ENCODE measurements at regions not wholly inside any gene's neighbourhood (a gene's known extent, or its start where the extent isn't known, plus 50 kb on each side); places are given as distances from the start of the nearest gene placed in this dataset.
"Not testable (repeated sequence)": the region's sequence is repeated elsewhere in the genome, so short reads cannot be mapped to it uniquely, and the experiment has no call there.

DNA sequence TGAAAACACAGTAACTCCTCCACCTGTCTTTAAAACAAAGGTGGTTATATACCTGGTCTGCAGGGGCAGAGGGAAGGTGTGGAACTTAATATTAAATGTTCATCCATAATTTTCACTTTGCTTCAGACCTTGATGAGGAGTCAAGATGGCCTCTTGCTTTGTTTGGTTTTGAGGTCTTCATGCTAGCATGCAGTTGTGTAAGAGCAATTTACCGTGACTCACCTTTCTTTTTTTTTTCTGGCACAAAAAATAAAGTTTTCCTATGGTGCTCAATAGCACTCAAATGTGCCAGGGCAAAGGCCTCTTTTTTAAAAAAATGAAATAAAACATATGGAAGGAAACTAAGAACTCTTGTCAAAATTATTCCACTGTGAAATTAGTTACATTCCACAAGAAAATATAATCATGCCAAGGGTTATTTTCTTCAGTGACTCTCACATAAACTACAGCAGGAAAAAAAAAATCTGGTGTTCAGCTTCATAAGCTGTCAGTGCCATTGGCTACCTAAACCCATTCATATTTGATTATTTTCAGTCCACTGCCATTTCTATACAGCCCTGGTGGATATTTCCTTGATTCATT is 128.2 kb downstream of the SLC7A11 start:
- Histone ChIP-seq H4K20me1 (no peaks in the 10 kb centered on the region), H3K27me3 (no peaks in the 10 kb centered on the region), H3K9me3 (peaks cover 16% of the 10 kb centered on the region), H3K27ac (peak overlapping the region; percentile 76), H3K36me3 (0 out of 2 replicates have a peak, but pooled peaks cover under 1% of the 10 kb centered on the region), H3K4me1 (peaks cover 60% of the 10 kb centered on the region), H3K4me3 (0 out of 2 replicates have a peak overlapping the region, but pooled peaks have one; percentile 37), H3K4me2 (peak overlapping the region; percentile 76), H3K9ac (peak overlapping the region; percentile 21; the same call in 1 of the 2 replicates)
- no peak for TF ChIP-seq Cebpa-rat (IDR thresholded peaks at IDR 0.05)

GRCh38 chr4:138112890-138113289 is 129.3 kb downstream of the SLC7A11 start:
- peak overlapping the region; percentile 37 for H3K4me3 ChIP-seq
- peak overlapping the region; percentile 76 for H3K4me2 ChIP-seq

DNA sequence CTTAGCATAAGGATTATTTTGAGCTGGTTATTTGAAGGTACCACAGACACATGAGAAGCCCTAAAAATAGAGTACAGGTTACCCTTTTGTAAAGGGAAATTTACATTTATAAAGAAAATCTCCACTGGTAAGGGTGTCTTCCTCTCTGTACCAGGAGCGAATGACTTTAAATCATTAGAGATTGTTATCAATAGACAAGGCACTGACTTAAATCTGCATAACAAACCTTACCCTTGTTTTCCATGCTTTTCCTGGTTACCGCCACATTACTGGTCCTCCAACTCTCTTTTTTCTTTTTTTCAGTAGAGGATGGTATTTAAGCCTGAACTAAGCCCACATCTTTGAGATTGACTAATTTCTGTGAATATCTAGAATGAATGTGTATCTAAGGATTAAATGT is 129.8 kb downstream of the SLC7A11 start:
- H4K20me1 ChIP-seq = no peaks in the 10 kb centered on the region
- H3K9ac ChIP-seq = no peak overlapping the region
- peaks cover 7% of the 10 kb centered on the region; the same call in 1 of the 2 replicates for H3K36me3 ChIP-seq
- H3K4me2 ChIP-seq = peak overlapping the region; percentile 76
- peak overlapping the region; percentile 37 for H3K4me3 ChIP-seq
- H3K27ac ChIP-seq = peak overlapping the region; percentile 76
- peaks cover 27% of the 10 kb centered on the region for H3K9me3 ChIP-seq
- H3K4me1 ChIP-seq = peaks cover 67% of the 10 kb centered on the region
- no peak for TF ChIP-seq Cebpa-rat (IDR thresholded peaks at IDR 0.05)
- H3K27me3 ChIP-seq = no peaks in the 10 kb centered on the region

More at GRCh38 chr4:138112890-138113289, 129.3 kb downstream of the SLC7A11 start:
- Histone ChIP-seq H3K9me3 (peaks cover 22% of the 10 kb centered on the region), H3K4me1 (peaks cover 64% of the 10 kb centered on the region), H3K27ac (peak overlapping the region; percentile 76), H3K9ac (peak overlapping the region; percentile 21)
- not testable (repeated sequence) for H3K36me3 ChIP-seq, H4K20me1 ChIP-seq, H3K27me3 ChIP-seq

GRCh38 chr4:138111462-138112000 is 130.6 kb downstream of the SLC7A11 start:
- peak overlapping the region; percentile 40 for H3K27ac ChIP-seq

DNA sequence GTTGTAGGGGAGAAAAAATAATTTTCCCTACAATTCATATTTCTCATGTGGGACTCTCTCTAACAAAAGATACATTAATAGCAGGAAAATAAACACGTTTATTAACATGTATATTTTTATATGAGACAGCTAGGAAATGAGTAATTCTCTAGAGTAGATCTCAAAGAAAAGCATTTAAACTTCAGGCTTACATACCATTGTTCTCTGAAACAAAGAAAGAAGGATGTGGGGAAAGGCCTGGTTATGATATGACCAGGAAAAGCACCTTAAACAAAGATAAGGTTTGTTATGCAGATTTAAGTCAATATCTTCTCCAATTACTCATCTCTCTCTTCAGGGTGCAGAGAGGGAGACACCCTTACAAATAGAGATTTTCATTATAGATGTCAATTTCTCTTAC is 131.3 kb downstream of the SLC7A11 start:
- Histone ChIP-seq H4K20me1 (no peaks in the 10 kb centered on the region), H3K4me1 (peaks cover 61% of the 10 kb centered on the region), H3K4me3 (no peak overlapping the region), H3K27ac (0 out of 2 replicates have a peak overlapping the region, but pooled peaks have one; percentile 40), H3K4me2 (peak overlapping the region; percentile 76), H3K27me3 (no peaks in the 10 kb centered on the region), H3K9me3 (peaks cover 39% of the 10 kb centered on the region), H3K9ac (no peak overlapping the region), H3K36me3 (peaks cover 7% of the 10 kb centered on the region; the same call in 1 of the 2 replicates)
- no peak for TF ChIP-seq Cebpa-rat (IDR thresholded peaks at IDR 0.05)

More at GRCh38 chr4:138111462-138112000, 130.6 kb downstream of the SLC7A11 start:
- peaks cover 36% of the 10 kb centered on the region for H3K9me3 ChIP-seq
- no peaks in the 10 kb centered on the region for H4K20me1 ChIP-seq
- peak overlapping the region; percentile 76 for H3K4me2 ChIP-seq
- H3K27me3 ChIP-seq = no peaks in the 10 kb centered on the region
- peaks cover 7% of the 10 kb centered on the region; the same call in 1 of the 2 replicates for H3K36me3 ChIP-seq
- H3K9ac ChIP-seq = no peak overlapping the region
- peaks cover 67% of the 10 kb centered on the region for H3K4me1 ChIP-seq
- no peak overlapping the region for H3K4me3 ChIP-seq
- no peak for TF ChIP-seq Cebpa-rat (IDR thresholded peaks at IDR 0.05)

DNA sequence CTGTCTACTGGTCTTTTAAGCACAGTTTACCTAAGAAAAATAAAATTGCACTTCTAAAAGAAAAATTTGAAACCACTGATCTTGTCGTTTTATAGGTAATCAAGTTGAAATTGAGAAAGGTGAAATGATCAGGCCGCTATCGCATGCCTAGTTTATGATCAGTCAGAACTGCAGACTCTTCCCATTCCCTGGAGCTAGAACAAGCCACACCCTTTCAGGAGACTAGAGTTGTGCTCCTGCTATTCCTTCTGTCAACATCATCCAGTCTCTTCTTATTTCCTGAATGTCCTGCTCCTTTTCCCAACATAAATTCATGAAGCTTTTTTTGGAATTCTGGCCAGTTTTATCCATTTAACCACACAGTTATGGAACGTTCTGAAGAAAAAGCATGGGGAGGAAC is 135.1 kb downstream of the SLC7A11 start:
- Histone ChIP-seq H3K27me3 (no peaks in the 10 kb centered on the region), H3K36me3 (peaks cover 7% of the 10 kb centered on the region; the same call in 1 of the 2 replicates), H3K9ac (no peak overlapping the region), H3K4me1 (peaks cover 24% of the 10 kb centered on the region), H3K4me2 (no peak overlapping the region), H3K4me3 (no peak overlapping the region), H3K27ac (no peak overlapping the region), H4K20me1 (no peaks in the 10 kb centered on the region), H3K9me3 (peaks cover 46% of the 10 kb centered on the region)
- TF ChIP-seq Cebpa-rat (IDR thresholded peaks at IDR 0.05) = no peak

DNA sequence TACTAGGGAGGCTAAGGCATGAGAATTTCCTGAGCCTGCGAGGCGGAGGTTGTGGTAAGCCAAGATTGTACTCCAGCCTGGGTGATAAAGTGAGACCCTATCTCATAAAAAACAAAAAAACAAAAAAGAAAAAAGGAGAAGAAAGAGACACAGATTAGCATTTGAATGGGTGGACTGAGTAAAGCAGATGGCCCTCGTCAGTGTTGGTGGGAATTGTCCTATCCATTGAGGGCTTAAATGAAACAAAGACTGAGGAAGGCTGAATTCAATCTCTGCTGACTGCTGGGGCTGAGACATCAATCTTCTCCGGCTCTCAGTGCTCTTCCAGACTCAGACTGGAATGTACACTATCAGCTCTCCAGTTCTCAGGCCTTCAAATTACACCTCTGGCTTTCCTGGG is 136.8 kb downstream of the SLC7A11 start:
- no peaks in the 10 kb centered on the region for H3K27me3 ChIP-seq
- no peaks in the 10 kb centered on the region for H4K20me1 ChIP-seq
- H3K9me3 ChIP-seq = peaks cover 46% of the 10 kb centered on the region
- H3K4me2 ChIP-seq = no peak overlapping the region
- peaks cover 7% of the 10 kb centered on the region; the same call in 1 of the 2 replicates for H3K36me3 ChIP-seq
- peaks cover 19% of the 10 kb centered on the region for H3K4me1 ChIP-seq
- no peak overlapping the region for H3K4me3 ChIP-seq
- TF ChIP-seq Cebpa-rat (IDR thresholded peaks at IDR 0.05) = no peak
- no peak overlapping the region for H3K27ac ChIP-seq
- no peak overlapping the region for H3K9ac ChIP-seq

- Histone ChIP-seq H3K27ac (no peak overlapping the region), H3K4me1 (peaks cover 29% of the 10 kb centered on the region), H3K9me3 (peaks cover 38% of the 10 kb centered on the region), H3K4me2 (no peak overlapping the region), H4K20me1 (no peaks in the 10 kb centered on the region), H3K27me3 (no peaks in the 10 kb centered on the region), H3K4me3 (no peak overlapping the region), H3K9ac (no peak overlapping the region), H3K36me3 (peaks cover 7% of the 10 kb centered on the region; the same call in 1 of the 2 replicates)
- no peak for TF ChIP-seq Cebpa-rat (IDR thresholded peaks at IDR 0.05)
Measured at GRCh38 chr4:138104284-138104680, 137.9 kb downstream of the SLC7A11 start.

- H3K36me3 ChIP-seq = peaks cover 5% of the 10 kb centered on the region; the same call in 1 of the 2 replicates
- no peak overlapping the region for H3K27ac ChIP-seq
- no peak overlapping the region for H3K9ac ChIP-seq
- no peak for TF ChIP-seq Cebpa-rat (IDR thresholded peaks at IDR 0.05)
- peaks cover 34% of the 10 kb centered on the region for H3K4me1 ChIP-seq
- no peaks in the 10 kb centered on the region for H3K27me3 ChIP-seq
- peaks cover 33% of the 10 kb centered on the region for H3K9me3 ChIP-seq
- no peaks in the 10 kb centered on the region for H4K20me1 ChIP-seq
- H3K4me2 ChIP-seq = no peak overlapping the region
- H3K4me3 ChIP-seq = no peak overlapping the region
Measured at GRCh38 chr4:138103597-138104283, 138.4 kb downstream of the SLC7A11 start.

DNA sequence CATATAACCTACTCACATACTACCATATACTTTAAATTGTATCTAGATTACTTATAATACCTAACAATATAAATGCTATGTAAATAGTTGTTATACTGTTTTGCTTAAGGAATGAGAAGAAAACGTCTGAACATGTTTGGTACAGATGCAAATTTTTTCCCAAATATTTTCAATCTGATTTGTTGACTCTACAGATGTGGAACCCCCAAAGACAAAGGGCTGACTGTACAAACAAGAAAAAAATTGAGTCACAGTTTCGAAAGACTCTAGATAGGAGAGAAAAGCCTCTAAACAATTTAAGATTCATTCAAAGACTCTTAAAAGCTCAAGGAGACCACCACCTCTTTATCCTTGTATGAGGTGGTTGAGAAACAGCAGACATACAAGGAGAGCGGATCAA is 142.8 kb downstream of the SLC7A11 start:
- Histone ChIP-seq H3K4me2 (peak overlapping the region; percentile 78), H3K4me3 (no peak overlapping the region), H3K4me1 (peaks cover 70% of the 10 kb centered on the region), H3K27me3 (no peaks in the 10 kb centered on the region), H3K9ac (no peak overlapping the region), H3K9me3 (no peaks in the 10 kb centered on the region), H3K27ac (peak overlapping the region; percentile 24; the same call in 1 of the 2 replicates), H4K20me1 (no peaks in the 10 kb centered on the region), H3K36me3 (no peaks in the 10 kb centered on the region)
- no peak for TF ChIP-seq Cebpa-rat (IDR thresholded peaks at IDR 0.05)
